ENCODE measurements at regions not wholly inside any gene's neighbourhood (a gene's known extent, or its start where the extent isn't known, plus 50 kb on each side); places are given as distances from the start of the nearest gene placed in this dataset.

DNA sequence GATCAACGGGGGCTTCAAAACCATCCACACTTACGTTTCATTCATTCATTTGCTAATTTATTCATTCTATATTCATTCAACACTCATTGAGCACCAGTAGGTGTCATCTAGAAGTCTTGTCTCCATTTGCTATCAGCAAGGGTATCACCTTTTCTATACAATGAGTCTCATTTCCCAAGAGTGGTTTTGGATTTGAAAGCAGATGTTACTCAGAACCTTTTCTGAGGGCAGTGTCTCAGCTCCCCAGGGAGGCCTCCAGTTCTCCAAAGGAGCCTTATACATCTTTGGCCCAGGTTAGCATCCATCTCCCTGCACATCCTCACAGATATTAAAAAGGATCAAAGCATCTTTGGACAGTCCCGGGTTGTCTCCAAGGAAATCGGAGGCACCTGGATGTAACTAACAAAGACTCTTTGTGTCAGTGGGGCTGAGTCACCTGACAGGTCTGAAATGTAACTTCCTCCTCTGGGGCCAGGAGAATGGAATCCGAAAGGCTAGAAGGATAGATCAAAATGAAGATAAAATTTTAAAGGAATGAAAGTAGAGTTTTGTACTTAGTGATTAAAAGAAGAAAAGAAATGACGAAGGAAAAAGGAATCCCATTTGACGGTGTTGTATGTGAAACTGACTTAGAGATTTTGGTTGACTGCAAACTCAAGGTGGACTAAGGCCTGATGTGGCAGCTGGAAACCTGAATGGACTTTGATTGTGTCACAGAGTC lies 103.0 kb downstream of the VCPKMT start:
- Histone ChIP-seq H3K27me3 (no peaks in the 10 kb centered on the region), H3K4me3 (no peak overlapping the region), H3K4me1 (peaks cover 3% of the 10 kb centered on the region), H3K9me3 (no peaks in the 10 kb centered on the region), H3K27ac (no peak overlapping the region), H3K36me3 (no peaks in the 10 kb centered on the region)
- intact Hi-C loops (cut with DNase I) = no loop called here
- TF ChIP-seq POLR2A (IDR thresholded peaks at IDR 0.05) (no peak), POLR2AphosphoS5 (IDR thresholded peaks at IDR 0.05; ENCODE audit: insufficient read depth in 1 of 2, low read depth in 1 of 2) (peak in 1 of 2 donors; percentile 52)
- no peak for DNase-seq (ENCODE audit: extremely low spot score in 2 of 2)

- TF ChIP-seq, protein P1, sequence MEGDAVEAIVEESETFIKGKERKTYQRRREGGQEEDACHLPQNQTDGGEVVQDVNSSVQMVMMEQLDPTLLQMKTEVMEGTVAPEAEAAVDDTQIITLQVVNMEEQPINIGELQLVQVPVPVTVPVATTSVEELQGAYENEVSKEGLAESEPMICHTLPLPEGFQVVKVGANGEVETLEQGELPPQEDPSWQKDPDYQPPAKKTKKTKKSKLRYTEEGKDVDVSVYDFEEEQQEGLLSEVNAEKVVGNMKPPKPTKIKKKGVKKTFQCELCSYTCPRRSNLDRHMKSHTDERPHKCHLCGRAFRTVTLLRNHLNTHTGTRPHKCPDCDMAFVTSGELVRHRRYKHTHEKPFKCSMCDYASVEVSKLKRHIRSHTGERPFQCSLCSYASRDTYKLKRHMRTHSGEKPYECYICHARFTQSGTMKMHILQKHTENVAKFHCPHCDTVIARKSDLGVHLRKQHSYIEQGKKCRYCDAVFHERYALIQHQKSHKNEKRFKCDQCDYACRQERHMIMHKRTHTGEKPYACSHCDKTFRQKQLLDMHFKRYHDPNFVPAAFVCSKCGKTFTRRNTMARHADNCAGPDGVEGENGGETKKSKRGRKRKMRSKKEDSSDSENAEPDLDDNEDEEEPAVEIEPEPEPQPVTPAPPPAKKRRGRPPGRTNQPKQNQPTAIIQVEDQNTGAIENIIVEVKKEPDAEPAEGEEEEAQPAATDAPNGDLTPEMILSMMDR (IDR thresholded peaks at IDR 0.05) = no peak
- TF ChIP-seq POLR2AphosphoS5 (IDR thresholded peaks at IDR 0.05; ENCODE audit: insufficient read depth in 1 of 2, low read depth in 1 of 2) (no peak), POLR2A (IDR thresholded peaks at IDR 0.05) (no peak)
- no peak overlapping the region for H3K27ac ChIP-seq
These were observed 102.4 kb downstream of the VCPKMT start for GRCh38 chr14:50013934-50014333.

GRCh38 chr14:50014809-50015430 lies 101.5 kb downstream of the VCPKMT start:
- H3K4me1 ChIP-seq = peaks cover 12% of the 10 kb centered on the region
- H3K4me3 ChIP-seq = no peak overlapping the region
- no peaks in the 10 kb centered on the region for H3K27me3 ChIP-seq
- no peak for DNase-seq (ENCODE audit: extremely low spot score in 2 of 2)
- H3K27ac ChIP-seq = no peak overlapping the region
- H3K36me3 ChIP-seq = no peaks in the 10 kb centered on the region
- TF ChIP-seq, protein P1 (IDR thresholded peaks at IDR 0.05) = no peak
- TF ChIP-seq POLR2AphosphoS5 (IDR thresholded peaks at IDR 0.05; ENCODE audit: insufficient read depth in 1 of 2, low read depth in 1 of 2) (no peak), POLR2A (IDR thresholded peaks at IDR 0.05) (no peak)
- H3K9me3 ChIP-seq = no peaks in the 10 kb centered on the region
- intact Hi-C loops (cut with DNase I) = no loop called here

More at GRCh38 chr14:50013934-50014333, 102.4 kb downstream of the VCPKMT start:
- Histone ChIP-seq H3K4me3 (no peak overlapping the region), H3K36me3 (no peaks in the 10 kb centered on the region), H3K9me3 (no peaks in the 10 kb centered on the region), H3K4me1 (peaks cover 8% of the 10 kb centered on the region), H3K27me3 (no peaks in the 10 kb centered on the region)
- DNase-seq (ENCODE audit: extremely low spot score in 2 of 2) = no peak
- intact Hi-C loops (cut with DNase I) = no loop called here

- H3K4me1 ChIP-seq = peaks cover 12% of the 10 kb centered on the region
- intact Hi-C loops (cut with DNase I) = no loop called here
- H3K4me3 ChIP-seq = no peak overlapping the region
These were observed 100.7 kb downstream of the VCPKMT start for GRCh38 chr14:50015716-50016115.

GRCh38 chr14:50018201-50018932 lies 98.0 kb downstream of the VCPKMT start:
- Histone ChIP-seq H3K9me3 (peaks cover 4% of the 10 kb centered on the region), H3K27ac (peak overlapping the region; percentile 47), H3K4me1 (peaks cover 15% of the 10 kb centered on the region), H3K4me3 (no peak overlapping the region), H3K36me3 (no peaks in the 10 kb centered on the region), H3K27me3 (no peaks in the 10 kb centered on the region)
- TF ChIP-seq POLR2A (IDR thresholded peaks at IDR 0.05) (no peak), POLR2AphosphoS5 (IDR thresholded peaks at IDR 0.05; ENCODE audit: insufficient read depth in 1 of 2, low read depth in 1 of 2) (peak in 1 of 2 donors; percentile 61)
- DNase-seq (ENCODE audit: extremely low spot score in 2 of 2) = no peak
- intact Hi-C loops (cut with DNase I) = no loop called here

More at GRCh38 chr14:50015716-50016115, 100.7 kb downstream of the VCPKMT start:
- TF ChIP-seq, protein P1 (IDR thresholded peaks at IDR 0.05) = no peak
- TF ChIP-seq POLR2AphosphoS5 (IDR thresholded peaks at IDR 0.05; ENCODE audit: insufficient read depth in 1 of 2, low read depth in 1 of 2) = no peak
- TF ChIP-seq POLR2A (IDR thresholded peaks at IDR 0.05) = no peak
- no peak for DNase-seq (ENCODE audit: extremely low spot score in 2 of 2)
- Histone ChIP-seq H3K36me3 (no peaks in the 10 kb centered on the region), H3K9me3 (peaks cover 4% of the 10 kb centered on the region), H3K27ac (no peak overlapping the region), H3K27me3 (no peaks in the 10 kb centered on the region)

Measured in vagina (tissue), 2 donors.